ENCODE measurements at regions not wholly inside any gene's neighbourhood (a gene's known extent, or its start where the extent isn't known, plus 50 kb on each side); places are given as distances from the start of the nearest gene placed in this dataset.
A peak's percentile ranks its signal among the peaks of the same experiment; 100 is the strongest.

GRCh38 chr20:52060794-52061714 is 130.5 kb downstream of the ZFP64 start:
- Histone ChIP-seq H4K91ac (replicated peaks; ENCODE audit: insufficient read length, low read length) (no peak overlapping the region), H3K9me3 (ENCODE audit: insufficient read depth in 2 of 2, low read depth in 1 of 2, low read length in 1 of 2) (peaks cover 3 to 9% of the 10 kb centered on the region in 2 experiments; a peak in 3 of 4 replicates), H3K18ac (ENCODE audit: extremely low read depth, low read length) (peak overlapping the region; percentile 25; the same call in 1 of the 2 replicates), H2BK12ac (ENCODE audit: low read depth, low read length) (no peak overlapping the region), H3K4me3 (ENCODE audit: extremely low read depth in 1 of 4, insufficient read depth in 2 of 4, low read depth in 3 of 4, low read length in 4 of 4) (no peak overlapping the region), H4K8ac (ENCODE audit: extremely low read depth, insufficient read depth, low read length) (no peak overlapping the region), H3K4me1 (replicated peaks in 1 of 4; ENCODE audit: control insufficient read depth in 3 of 4, insufficient read depth in 4 of 4, low read length in 3 of 4) (peaks cover 0 to 3% (median under 1%) of the 10 kb centered on the region in 4 experiments; a peak in 2 of 7 replicates), H2BK15ac (ENCODE audit: low read length) (no peak overlapping the region), H3K9ac (replicated peaks in 1 of 4; ENCODE audit: extremely low read depth in 1 of 4, low read depth in 3 of 4, low read length in 3 of 4) (no peak overlapping the region), H4K5ac (ENCODE audit: insufficient read length, low read depth, low read length) (no peak overlapping the region), H2BK120ac (replicated peaks; ENCODE audit: low read depth, low read length) (no peak overlapping the region), H3K27me3 (replicated peaks in 1 of 4; ENCODE audit: control insufficient read depth in 3 of 4, extremely low read depth in 1 of 4, insufficient read depth in 3 of 4, low read length in 3 of 4) (no peaks in the 10 kb centered on the region), H3K14ac (ENCODE audit: insufficient read length) (no peak overlapping the region), H2AK5ac (ENCODE audit: low read depth, low read length) (no peak overlapping the region), H4K20me1 (replicated peaks in 1 of 2; ENCODE audit: control insufficient read depth in 1 of 2, insufficient read depth in 2 of 2, low read length in 2 of 2) (no peaks in the 10 kb centered on the region), H3K79me2 (ENCODE audit: control insufficient read depth in 1 of 2, insufficient read depth in 2 of 2, low read length in 2 of 2) (no peaks in the 10 kb centered on the region), H3K23me2 (ENCODE audit: low read depth, low read length) (no peaks in the 10 kb centered on the region), H3K79me1 (ENCODE audit: low read depth, low read length) (no peaks in the 10 kb centered on the region), H3K23ac (ENCODE audit: insufficient read length) (no peak overlapping the region), H3K56ac (replicated peaks; ENCODE audit: insufficient read length, low read depth, low read length) (no peak overlapping the region), H3K36me3 (ENCODE audit: control insufficient read depth in 2 of 4, insufficient read depth in 4 of 4, low read length in 3 of 4) (no peaks in the 10 kb centered on the region), H2BK5ac (ENCODE audit: low read depth, low read length) (peak overlapping the region; percentile 35; the same call in 1 of the 2 replicates), H3K4me2 (ENCODE audit: insufficient read depth in 1 of 2, low read depth in 2 of 2, low read length in 2 of 2) (no peak overlapping the region), H3K4ac (replicated peaks; ENCODE audit: insufficient read length, low read depth, low read length) (no peak overlapping the region), H3K27ac (ENCODE audit: low read depth, low read length) (no peak overlapping the region), H2AFZ (ENCODE audit: low read length) (no peak overlapping the region), H2BK20ac (ENCODE audit: low read length) (no peak overlapping the region)
- ChIA-PET POLR2A (ENCODE audit: partially characterized antibody) (interaction anchor here (0.8 to 1.7 kb wide), 3 partner anchors 44 to 261 kb away, joined by 3 to 5 read pairs (median 5); no protein-coding TSS in a partner anchor), CTCF (ENCODE audit: partially characterized antibody) (interaction anchor here (0.5 to 5.3 kb wide), 36 partner anchors 9 to 435 kb away, joined by 3 to 35 read pairs (median 4); partner anchors contain the start of gene SALL4)
- no peak for DNase-seq (ENCODE audit: low read depth in 1 of 2, low spot score in 2 of 2)
- WGBS, 2 experiments (ENCODE audit: extremely low coverage in 1 of 2, insufficient coverage in 1 of 2, insufficient read length in 1 of 2, insufficient replicate concordance in 2 of 2, low coverage in 1 of 2, low lambda C conversion rate in 2 of 2, missing lambda C conversion rate in 1 of 2), result 62% methylated on average over 11 of the region's 11 CpGs; no CpG with 5 or more reads in 1 of the 2 experiments
- FAIRE-seq, result peak; percentile 62
- TF ChIP-seq SIN3A (conservative IDR thresholded peaks at IDR 0.05 in 1 of 2, IDR thresholded peaks at IDR 0.05 in 1 of 2; ENCODE audit: low read depth in 1 of 2, low read length in 2 of 2) (no peak), CTCF (IDR thresholded peaks at IDR 0.05; ENCODE audit: control extremely low read depth in 1 of 3, insufficient read depth in 1 of 3, low read depth in 1 of 3, low read length in 3 of 3) (peak; percentile 63 to 82 (median 76)), BCL11A (IDR thresholded peaks at IDR 0.05; ENCODE audit: low read depth in 2 of 2, low read length in 2 of 2) (no peak), RAD21 (IDR thresholded peaks at IDR 0.05 in 1 of 2, conservative IDR thresholded peaks at IDR 0.05 in 1 of 2; ENCODE audit: low read depth in 2 of 2, low read length in 2 of 2) (peak; percentile 91 to 94), YY1 (IDR thresholded peaks at IDR 0.05; ENCODE audit: low read depth, low read length) (0 out of 2 replicates have a peak, but pooled peaks have one; percentile 21)

Measured in H1 (cell line).